ENCODE measurements at regions not wholly inside any gene's neighbourhood (a gene's known extent, or its start where the extent isn't known, plus 50 kb on each side); places are given as distances from the start of the nearest gene placed in this dataset.

GRCh38 chr10:21157664-21158063 is 260.6 kb upstream of the NEBL start:
- H3K9me3 Mint-ChIP-seq: no peaks in the 10 kb centered on the region
- H3K4me1 Mint-ChIP-seq (ENCODE audit: low read depth in 2 of 2): no peaks in the 10 kb centered on the region
- peaks cover 18 to 29% of the 10 kb centered on the region in 2 donors for H3K27me3 Mint-ChIP-seq
- ATAC-seq: no peak
- no peak for DNase-seq (ENCODE audit: low spot score)
- no peak overlapping the region for H3K27ac Mint-ChIP-seq
- no peaks in the 10 kb centered on the region for H3K36me3 Mint-ChIP-seq
- H3K4me3 Mint-ChIP-seq: no peak overlapping the region

DNA sequence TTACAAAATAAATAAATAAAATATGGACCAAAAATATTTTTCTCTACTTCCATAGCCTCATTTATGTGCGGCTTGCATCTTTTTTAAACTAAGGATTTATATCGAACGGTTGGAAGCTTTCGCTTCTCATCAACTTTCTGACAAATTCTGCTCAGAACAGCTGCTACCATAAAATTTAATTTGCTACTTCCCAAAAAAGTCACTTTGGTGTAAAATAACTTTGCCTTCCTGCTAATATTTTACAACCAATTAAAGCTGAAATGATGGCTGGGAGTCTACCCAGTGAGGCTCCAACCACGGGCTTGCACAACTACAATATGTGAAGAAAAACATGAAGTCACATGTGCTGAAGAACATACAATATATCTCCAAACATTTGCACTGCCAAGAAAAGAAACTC is 253.1 kb upstream of the NEBL start:
- no peaks in the 10 kb centered on the region for H3K36me3 Mint-ChIP-seq
- DNase-seq (ENCODE audit: low spot score) (no peak), ATAC-seq (no peak)
- H3K27me3 Mint-ChIP-seq: peaks cover 6 to 8% of the 10 kb centered on the region in 2 donors
- no peaks in the 10 kb centered on the region for H3K9me3 Mint-ChIP-seq
- no peak overlapping the region for H3K27ac Mint-ChIP-seq
- no peak overlapping the region for H3K4me3 Mint-ChIP-seq
- H3K4me1 Mint-ChIP-seq (ENCODE audit: low read depth in 2 of 2): no peaks in the 10 kb centered on the region

DNA sequence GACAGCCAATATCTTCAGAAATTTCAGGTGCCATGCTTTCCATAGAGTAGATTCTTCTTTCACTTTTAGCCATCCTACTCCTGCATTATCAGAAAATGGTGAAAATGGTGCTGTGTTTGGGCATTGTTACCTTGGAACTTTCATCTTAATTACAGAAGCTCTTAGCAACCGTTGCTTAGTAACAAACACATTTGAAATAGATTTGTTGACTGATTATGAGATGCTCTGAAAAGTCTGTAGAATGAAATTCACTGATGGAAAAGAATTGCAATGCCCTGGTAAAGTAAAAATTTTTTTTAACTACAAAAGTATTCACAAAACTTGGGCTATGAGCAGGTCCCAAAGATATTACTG is 249.3 kb upstream of the NEBL start:
- Mint-ChIP-seq H3K9me3 (no peaks in the 10 kb centered on the region), H3K27ac (no peak overlapping the region)
- DNase-seq (ENCODE audit: low spot score): no peak

GRCh38 chr10:21145751-21146435 is 248.8 kb upstream of the NEBL start:
- no peak overlapping the region for H3K4me3 Mint-ChIP-seq
- H3K4me1 Mint-ChIP-seq (ENCODE audit: low read depth in 2 of 2): no peaks in the 10 kb centered on the region
- H3K27me3 Mint-ChIP-seq: peaks cover 0 to 3% of the 10 kb centered on the region in 2 donors
- no peaks in the 10 kb centered on the region for H3K9me3 Mint-ChIP-seq
- no peak overlapping the region for H3K27ac Mint-ChIP-seq
- DNase-seq (ENCODE audit: low spot score) (no peak), ATAC-seq (no peak)
- H3K36me3 Mint-ChIP-seq: no peaks in the 10 kb centered on the region

More for the DNA sequence above, 249.3 kb upstream of the NEBL start:
- Mint-ChIP-seq H3K4me3 (no peak overlapping the region), H3K4me1 (ENCODE audit: low read depth in 2 of 2) (no peaks in the 10 kb centered on the region), H3K27me3 (peaks cover 2 to 3% of the 10 kb centered on the region in 2 donors), H3K36me3 (no peaks in the 10 kb centered on the region)
- ATAC-seq: no peak

DNA sequence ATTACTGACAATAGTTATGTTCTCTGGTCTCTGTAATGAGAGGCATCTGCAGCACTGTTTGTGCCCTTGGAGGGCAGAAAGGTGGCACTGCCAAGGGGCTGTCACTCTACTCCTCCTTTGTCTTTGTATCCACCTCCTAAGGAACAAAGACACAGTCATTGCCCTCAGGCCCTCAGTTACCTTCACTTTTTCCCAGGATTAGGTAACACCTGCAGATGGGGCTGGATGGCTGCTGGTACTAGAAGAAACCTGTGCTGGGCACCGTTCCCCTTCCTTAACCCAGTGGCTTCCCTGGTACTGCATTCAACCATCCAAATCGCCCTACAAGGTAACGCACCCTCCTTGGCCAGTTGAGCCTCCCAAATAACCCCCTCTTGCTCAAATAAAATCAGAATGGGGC is 246.9 kb upstream of the NEBL start:
- no peaks in the 10 kb centered on the region for H3K9me3 Mint-ChIP-seq

DNA sequence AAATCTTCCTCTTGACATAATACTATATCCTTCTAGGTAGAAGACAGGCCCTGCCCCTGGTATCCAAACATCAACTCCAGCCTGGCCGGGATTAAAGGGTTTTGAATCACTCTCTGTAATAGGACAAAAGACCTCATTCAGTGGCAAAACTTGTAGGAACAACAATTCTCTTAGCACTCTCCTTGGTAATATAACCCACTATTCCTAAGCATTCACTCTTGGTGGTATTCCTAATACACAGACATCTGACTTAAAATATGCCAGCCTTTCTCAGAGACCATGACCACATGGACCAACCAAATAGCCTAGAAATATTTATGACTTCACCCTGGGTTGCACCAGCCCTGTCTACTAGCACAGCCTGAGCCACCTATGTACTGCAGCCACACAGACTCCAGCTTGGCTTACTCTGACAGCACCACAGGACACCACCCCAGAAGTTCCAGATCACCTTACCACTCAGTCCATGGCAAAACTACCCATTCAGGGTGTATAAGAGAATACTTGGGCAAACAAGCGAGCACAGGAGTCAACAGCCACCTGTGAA is 244.9 kb upstream of the NEBL start:
- Mint-ChIP-seq H3K4me1 (ENCODE audit: low read depth in 2 of 2) (no peaks in the 10 kb centered on the region), H3K36me3 (no peaks in the 10 kb centered on the region), H3K27ac (no peak overlapping the region), H3K4me3 (no peak overlapping the region), H3K27me3 (peaks cover 0 to 5% of the 10 kb centered on the region in 2 donors), H3K9me3 (no peaks in the 10 kb centered on the region)
- ATAC-seq: no peak
- DNase-seq (ENCODE audit: low spot score): no peak

More for the DNA sequence above, 246.9 kb upstream of the NEBL start:
- DNase-seq (ENCODE audit: low spot score): no peak
- H3K27me3 Mint-ChIP-seq: peaks cover 0 to 4% of the 10 kb centered on the region in 2 donors
- H3K27ac Mint-ChIP-seq: no peak overlapping the region
- peak in 1 of 2 donors; percentile 17 for ATAC-seq
- no peaks in the 10 kb centered on the region for H3K36me3 Mint-ChIP-seq
- H3K4me1 Mint-ChIP-seq (ENCODE audit: low read depth in 2 of 2): no peaks in the 10 kb centered on the region
- no peak overlapping the region for H3K4me3 Mint-ChIP-seq

DNA sequence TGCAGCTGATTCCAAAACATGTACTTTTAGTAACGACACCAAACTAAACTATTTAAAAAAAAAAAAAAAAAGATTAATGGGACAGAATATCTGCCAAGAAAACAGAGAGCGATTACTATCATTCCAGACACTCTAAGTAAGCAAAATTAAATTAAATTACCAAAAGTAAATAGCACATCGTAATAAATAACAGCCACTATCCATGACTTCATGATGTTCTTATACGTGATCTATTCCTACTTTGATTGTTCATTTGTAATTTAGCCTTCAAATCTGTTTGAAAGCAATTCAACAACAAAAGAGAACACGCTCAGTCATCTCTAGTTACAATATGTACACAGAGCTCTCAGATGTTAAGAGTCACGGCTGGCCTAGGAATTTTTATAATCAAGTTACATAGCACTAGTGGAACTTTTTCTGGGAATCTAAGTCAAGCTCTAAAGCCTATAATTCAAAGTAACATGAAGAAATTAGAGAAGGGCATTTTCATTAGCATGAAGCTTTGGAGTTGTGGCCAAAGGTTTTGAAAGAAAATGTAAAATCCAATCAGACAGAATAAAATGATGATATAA is 241.7 kb upstream of the NEBL start:
- Mint-ChIP-seq H3K27ac (no peak overlapping the region), H3K27me3 (peaks cover 14 to 18% of the 10 kb centered on the region in 2 donors), H3K4me1 (ENCODE audit: low read depth in 2 of 2) (no peaks in the 10 kb centered on the region), H3K4me3 (no peak overlapping the region), H3K9me3 (no peaks in the 10 kb centered on the region), H3K36me3 (no peaks in the 10 kb centered on the region)
- ATAC-seq: no peak
- no peak for DNase-seq (ENCODE audit: low spot score)

DNA sequence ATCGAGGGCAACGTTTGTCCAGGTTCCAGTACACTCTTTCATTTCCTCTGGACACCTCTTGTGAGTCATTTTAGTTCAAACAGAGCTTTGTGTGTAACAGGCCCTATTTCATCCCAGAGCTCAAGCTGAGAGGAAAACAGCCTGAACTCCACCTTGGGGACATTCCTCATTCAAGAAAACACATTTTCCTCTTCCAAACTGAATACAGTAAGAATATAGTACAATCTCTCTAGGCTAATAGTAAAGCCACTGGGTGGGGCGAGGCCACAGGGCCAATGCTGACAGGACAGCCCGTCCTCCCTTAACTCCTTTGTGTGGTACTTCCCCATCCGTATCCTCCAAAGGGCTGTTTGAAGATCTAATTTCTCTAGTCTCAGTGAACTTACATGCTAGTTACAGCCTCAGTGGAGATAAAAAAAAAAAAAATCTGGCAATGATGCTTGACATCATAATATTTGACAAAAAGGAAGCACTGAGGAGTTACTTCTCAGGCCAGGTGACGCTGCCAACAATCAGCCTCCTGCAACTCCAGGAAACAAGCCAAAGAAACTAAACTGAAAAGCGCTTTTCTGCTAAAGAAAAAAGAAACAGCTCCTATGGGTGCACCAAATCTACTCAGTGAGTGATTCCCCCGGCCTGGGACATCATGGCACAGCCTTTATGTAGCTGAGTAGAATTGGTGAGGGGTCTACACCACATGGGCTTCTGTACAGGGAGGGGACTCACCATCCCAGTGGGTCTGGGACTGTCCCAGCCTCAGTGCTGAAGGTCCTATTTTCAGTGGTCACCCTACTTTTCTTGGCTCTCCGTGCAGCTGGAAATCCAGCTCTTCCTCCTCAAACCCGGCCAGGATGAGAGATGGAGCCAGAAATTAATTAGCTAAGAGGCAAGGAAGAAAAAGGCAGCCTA is 238.2 kb upstream of the NEBL start:
- Mint-ChIP-seq H3K27ac (no peak overlapping the region), H3K27me3 (peaks cover 11 to 20% of the 10 kb centered on the region in 2 donors), H3K9me3 (no peaks in the 10 kb centered on the region), H3K36me3 (no peaks in the 10 kb centered on the region), H3K4me1 (ENCODE audit: low read depth in 2 of 2) (no peaks in the 10 kb centered on the region), H3K4me3 (no peak overlapping the region)
- no peak for DNase-seq (ENCODE audit: low spot score)
- no peak for ATAC-seq

DNA sequence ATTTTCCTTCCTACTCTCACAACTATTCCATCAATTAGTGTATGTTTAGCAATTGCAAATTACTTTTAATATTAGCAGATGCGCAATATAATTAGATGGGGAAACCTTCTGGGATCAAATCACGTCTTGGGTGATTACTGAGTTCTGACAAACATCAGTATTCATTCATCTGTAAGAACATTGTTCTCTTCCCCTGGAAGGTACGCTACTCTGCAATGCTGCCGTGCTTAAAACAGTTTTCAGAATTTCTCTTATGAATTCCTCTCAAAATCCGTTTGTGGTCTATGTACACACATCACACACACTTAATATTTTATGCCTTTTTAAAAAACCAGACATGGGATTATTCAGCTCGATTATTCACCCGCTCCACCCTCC is 237.5 kb upstream of the NEBL start:
- Mint-ChIP-seq H3K9me3 (no peaks in the 10 kb centered on the region), H3K27me3 (peaks cover 11 to 26% of the 10 kb centered on the region in 2 donors), H3K36me3 (no peaks in the 10 kb centered on the region), H3K4me1 (ENCODE audit: low read depth in 2 of 2) (no peaks in the 10 kb centered on the region), H3K4me3 (no peak overlapping the region), H3K27ac (no peak overlapping the region)
- ATAC-seq (no peak), DNase-seq (ENCODE audit: low spot score) (no peak)

DNA sequence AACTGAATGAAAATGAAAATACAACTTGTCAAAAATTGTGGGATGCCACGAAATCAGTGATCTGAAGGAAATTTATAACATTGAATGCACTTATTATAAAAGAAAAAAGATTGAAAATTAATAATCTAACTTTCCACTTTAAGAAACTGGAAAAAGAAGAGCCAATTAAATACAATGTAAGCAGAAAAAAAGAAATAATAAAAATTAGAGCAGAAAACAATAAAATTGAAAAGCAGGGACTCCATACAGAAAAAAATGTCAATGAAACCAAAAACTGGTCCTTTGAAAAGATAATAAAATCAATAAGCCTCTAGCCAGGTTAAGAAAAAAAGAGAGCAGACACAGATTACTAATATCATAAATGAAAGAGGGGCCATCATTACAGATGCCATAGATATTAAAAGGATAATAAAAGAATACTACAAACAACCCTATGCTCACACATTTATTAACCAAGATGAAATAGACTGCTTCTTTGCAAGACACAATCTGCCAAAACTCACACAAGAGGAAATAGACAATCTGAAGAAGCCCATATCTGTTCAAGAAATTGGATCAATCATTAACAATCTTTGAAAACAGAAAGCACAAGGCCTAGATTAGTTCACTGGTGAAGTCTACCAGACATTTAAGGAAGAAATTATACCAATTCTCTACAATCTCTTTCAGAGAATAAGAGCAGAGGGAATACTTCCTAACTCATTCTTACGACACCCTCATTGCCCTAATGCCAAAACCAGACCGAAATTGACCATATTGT is 233.8 kb upstream of the NEBL start:
- Mint-ChIP-seq H3K27me3 (peaks cover 3 to 29% of the 10 kb centered on the region in 2 donors), H3K27ac (no peak overlapping the region), H3K4me3 (no peak overlapping the region), H3K9me3 (no peaks in the 10 kb centered on the region), H3K4me1 (ENCODE audit: low read depth in 2 of 2) (no peaks in the 10 kb centered on the region), H3K36me3 (no peaks in the 10 kb centered on the region)
- DNase-seq (ENCODE audit: low spot score) (no peak), ATAC-seq (no peak)

DNA sequence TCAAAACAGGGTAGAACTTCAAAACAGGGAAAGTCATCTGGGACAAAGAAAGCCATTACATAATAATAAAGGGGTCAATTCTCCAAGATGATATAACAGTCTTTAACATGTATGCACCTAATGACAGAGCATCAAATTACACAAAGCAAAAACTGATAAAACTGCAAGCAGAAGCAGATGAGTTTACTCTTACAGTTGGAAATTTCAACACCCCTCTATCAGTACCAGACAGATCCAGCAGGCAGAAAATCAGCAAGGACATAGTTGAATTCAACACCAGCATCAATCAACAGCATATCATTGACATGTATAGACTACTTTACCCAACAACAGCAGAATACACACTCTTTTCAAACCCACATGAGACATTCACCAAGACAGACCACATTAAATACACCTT is 233.0 kb upstream of the NEBL start:
- Mint-ChIP-seq H3K9me3 (no peaks in the 10 kb centered on the region), H3K4me3 (no peak overlapping the region), H3K27ac (no peak overlapping the region), H3K4me1 (ENCODE audit: low read depth in 2 of 2) (no peaks in the 10 kb centered on the region), H3K36me3 (no peaks in the 10 kb centered on the region), H3K27me3 (peaks cover 3 to 26% of the 10 kb centered on the region in 2 donors)
- ATAC-seq (no peak), DNase-seq (ENCODE audit: low spot score) (no peak)

- Mint-ChIP-seq H3K4me1 (ENCODE audit: low read depth in 2 of 2) (no peaks in the 10 kb centered on the region), H3K9me3 (peaks cover 3% of the 10 kb centered on the region), H3K27ac (no peak overlapping the region), H3K36me3 (no peaks in the 10 kb centered on the region), H3K4me3 (no peak overlapping the region), H3K27me3 (peaks cover 5 to 26% of the 10 kb centered on the region in 2 donors)
- no peak for DNase-seq (ENCODE audit: low spot score)
- ATAC-seq: no peak
Measured at GRCh38 chr10:21125471-21126228, 228.5 kb upstream of the NEBL start.

DNA sequence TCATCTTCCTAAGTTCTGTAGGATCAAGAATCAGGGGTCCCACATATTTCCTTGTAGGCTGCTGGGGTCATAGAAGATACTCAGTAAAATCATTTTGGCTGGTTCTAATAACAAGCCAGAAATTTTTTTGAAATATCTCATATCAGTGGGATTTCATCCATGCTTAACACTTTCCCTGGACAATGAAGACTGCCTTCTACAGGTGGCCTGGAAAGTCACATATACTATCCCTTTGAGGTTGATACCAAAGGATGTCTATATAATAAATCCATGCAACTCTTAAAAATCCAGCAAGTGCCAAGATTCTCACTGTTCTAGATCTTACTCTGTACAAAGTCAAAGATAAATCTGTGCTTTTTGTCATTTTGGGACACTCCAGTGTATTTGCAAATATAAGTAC is 225.8 kb upstream of the NEBL start:
- H3K9me3 Mint-ChIP-seq: peaks cover 3% of the 10 kb centered on the region
- peaks cover 5 to 7% of the 10 kb centered on the region in 2 donors for H3K27me3 Mint-ChIP-seq
- no peak for ATAC-seq
- no peaks in the 10 kb centered on the region for H3K36me3 Mint-ChIP-seq
- H3K4me3 Mint-ChIP-seq: no peak overlapping the region
- DNase-seq (ENCODE audit: low spot score): no peak
- no peaks in the 10 kb centered on the region for H3K4me1 Mint-ChIP-seq (ENCODE audit: low read depth in 2 of 2)
- H3K27ac Mint-ChIP-seq: no peak overlapping the region
